Neural cell (in vitro differentiated cells): ENCODE measurements at regions not wholly inside any gene's neighbourhood (a gene's known extent, or its start where the extent isn't known, plus 50 kb on each side); places are given as distances from the start of the nearest gene placed in this dataset.

Experiments used
- H2AFZ ChIP-seq: fragments of 200-600, 300-800 bp; sonication (generic), shearing (Covaris generic); 2 replicates; pipeline ENCODE4 v1.6.0; 2014; ENCODE audit warnings: low read depth, mild to moderate bottlenecking, antibody characterized with exemption, low read length, moderate library complexity
- H3F3A ChIP-seq: fragments of 200-600 bp; shearing (Covaris generic); 2 replicates; pipeline ENCODE4 v1.6.1; 2016; ENCODE audit warnings: mild to moderate bottlenecking, moderate library complexity, mixed read lengths, antibody characterized with exemption, low read length; ENCODE audit not compliant: insufficient read depth, poor library complexity, severe bottlenecking
- H3K27ac ChIP-seq: fragments of 200-600, 300-800 bp; sonication (generic), shearing (Covaris generic); 2 replicates; pipeline ENCODE4 v1.5.1; 2014; ENCODE audit warnings: mild to moderate bottlenecking, low read length, moderate library complexity
- H3K27me3 ChIP-seq: fragments of 300-800, 200-600 bp; sonication (generic), shearing (Covaris generic); 2 replicates; pipeline ENCODE4 v1.6.0; 2014; ENCODE audit warnings: mild to moderate bottlenecking, low read depth, low read length, moderate library complexity; ENCODE audit not compliant: insufficient read depth
- H3K36me3 ChIP-seq: fragments of 300-800, 200-600 bp; sonication (generic), shearing (Covaris generic); 2 replicates; pipeline ENCODE4 v1.5.1; 2014; ENCODE audit warnings: mild to moderate bottlenecking, antibody characterized with exemption, low read length, moderate library complexity; ENCODE audit not compliant: insufficient read depth
- H3K4me2 ChIP-seq: fragments of 300-800, 200-600 bp; sonication (generic), shearing (Covaris generic); 2 replicates; pipeline ENCODE4 v1.6.0; 2014; ENCODE audit warnings: mild to moderate bottlenecking, low read length
- H3K4me3 ChIP-seq: fragments of 300-800, 200-600 bp; sonication (generic), shearing (Covaris generic); 2 replicates; pipeline ENCODE4 v1.5.1; 2014; ENCODE audit warnings: mild to moderate bottlenecking, low read length, moderate library complexity
- H3K79me2 ChIP-seq: fragments of 200-600 bp; shearing (Covaris generic); replicated peaks from 2 replicates; pipeline ENCODE4 v1.6.0; 2014; ENCODE audit warnings: mild to moderate bottlenecking, low read length, moderate library complexity; ENCODE audit not compliant: insufficient read depth
- H3K9ac ChIP-seq: fragments of 300-800, 200-600 bp; sonication (generic), shearing (Covaris generic); 2 replicates; pipeline ENCODE4 v1.6.1; 2016; ENCODE audit warnings: mild to moderate bottlenecking, low read length, mixed read lengths
- H3K9me2 ChIP-seq: fragments of 200-600 bp; shearing (Covaris generic); 2 replicates; pipeline ENCODE4 v1.6.1; 2016; ENCODE audit warnings: mild to moderate bottlenecking, low read length, mixed read lengths; ENCODE audit not compliant: insufficient read depth
- H3K9me3 ChIP-seq: fragments of 200-600, 300-800 bp; sonication (generic), shearing (Covaris generic); 2 replicates; pipeline ENCODE4 v1.6.1; 2016; ENCODE audit warnings: mild to moderate bottlenecking, mixed run types, low read length, moderate library complexity, mixed read lengths
- H4K20me1 ChIP-seq: fragments of 200-600 bp; shearing (Covaris generic); 2 replicates; pipeline ENCODE4 v1.6.1; 2016; ENCODE audit warnings: mild to moderate bottlenecking, mixed run types; ENCODE audit not compliant: insufficient read depth
- EP300 ChIP-seq: fragments of 450-650 bp; conservative IDR thresholded peaks from 2 replicates; pipeline ENCODE4 v1.6.1; 2014; ENCODE audit warnings: antibody characterized with exemption, mild to moderate bottlenecking, moderate library complexity; ENCODE audit not compliant: poor library complexity, severe bottlenecking
- EZH2 ChIP-seq: fragments of 200-600, 300-800 bp; shearing (Covaris generic), sonication (generic); IDR thresholded peaks from 2 replicates; pipeline ENCODE4 v1.6.1; 2014; ENCODE audit warnings: antibody characterized with exemption, low read length, borderline replicate concordance, mild to moderate bottlenecking; ENCODE audit not compliant: insufficient read depth, poor library complexity, severe bottlenecking
- MXI1 ChIP-seq: fragments of 450-650 bp; conservative IDR thresholded peaks from 2 replicates; pipeline ENCODE4 v1.6.1; 2014; ENCODE audit warnings: antibody characterized with exemption, mild to moderate bottlenecking; ENCODE audit not compliant: poor library complexity, severe bottlenecking
- POLR2AphosphoS5 ChIP-seq: IDR thresholded peaks from 2 replicates; pipeline ENCODE4 v1.6.1; 2012
- RAD21 ChIP-seq: fragments of 450-650 bp; conservative IDR thresholded peaks from 2 replicates; pipeline ENCODE4 v1.6.1; 2014; ENCODE audit warnings: antibody characterized with exemption, mild to moderate bottlenecking, moderate library complexity
- SMC3 ChIP-seq: fragments of 450-650 bp; conservative IDR thresholded peaks from 2 replicates; pipeline ENCODE4 v1.6.1; 2014; ENCODE audit warnings: antibody characterized with exemption, mild to moderate bottlenecking, moderate library complexity; ENCODE audit not compliant: poor library complexity
- TAF1 ChIP-seq: IDR thresholded peaks from 2 replicates; pipeline ENCODE4 v1.6.1; 2012; ENCODE audit warnings: low read depth
- TF ChIP-seq, protein P1 (sequence below): fragments of 450-650 bp; IDR thresholded peaks from 2 replicates; pipeline ENCODE4 v1.5.1; 2014; ENCODE audit warnings: antibody characterized with exemption, mild to moderate bottlenecking, moderate library complexity; ENCODE audit not compliant: poor library complexity, severe bottlenecking
- TF ChIP-seq, protein P2 (sequence below): IDR thresholded peaks from 2 replicates; pipeline ENCODE4 v1.6.1; 2012; ENCODE audit warnings: borderline replicate concordance

DNA sequence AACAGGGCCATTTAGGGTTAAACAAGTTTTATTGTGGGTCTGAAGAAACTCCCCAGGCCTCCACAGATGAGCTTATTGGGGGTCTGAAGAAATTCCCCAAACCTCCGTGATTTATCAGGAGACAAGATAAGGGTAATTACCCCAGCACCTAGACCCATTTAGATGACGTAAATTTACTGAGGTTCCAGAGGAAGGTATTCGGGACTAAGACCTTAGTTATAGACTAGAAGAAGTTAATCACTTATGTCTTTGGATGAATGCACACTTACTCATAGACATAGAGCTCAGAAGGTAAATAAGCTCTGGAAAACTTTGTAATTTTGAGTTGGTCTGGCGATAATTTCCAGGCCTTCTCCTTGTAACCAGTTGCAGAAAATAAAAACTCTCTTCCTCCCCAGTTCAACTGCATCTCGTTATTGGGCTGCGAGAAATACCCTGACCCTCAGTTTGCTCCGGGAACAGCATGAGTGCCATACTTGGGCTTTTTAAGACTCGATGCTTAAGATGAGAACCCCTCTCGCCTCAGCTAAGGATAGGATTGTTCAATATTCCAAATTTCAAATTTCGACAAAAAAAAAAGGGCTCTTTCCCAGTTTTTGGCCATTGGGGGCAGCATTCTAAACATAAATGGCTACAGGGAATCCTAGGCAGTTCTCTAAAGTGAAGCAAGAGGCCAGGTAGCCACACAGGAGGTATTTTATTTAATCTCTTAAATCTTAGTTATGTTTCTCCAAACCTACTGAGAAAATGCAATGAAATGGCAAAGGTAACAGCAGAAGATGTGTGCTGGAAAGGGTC is 74.7 kb upstream of the PFKP start:
- Histone ChIP-seq H3K4me2 (no peak overlapping the region), H3K4me3 (no peak overlapping the region), H3K9me2 (no peaks in the 10 kb centered on the region), H3K27me3 (no peaks in the 10 kb centered on the region), H3F3A (no peaks in the 10 kb centered on the region), H2AFZ (no peak overlapping the region), H4K20me1 (no peaks in the 10 kb centered on the region), H3K27ac (no peak overlapping the region), H3K36me3 (no peaks in the 10 kb centered on the region), H3K79me2 (no peaks in the 10 kb centered on the region), H3K9me3 (no peaks in the 10 kb centered on the region), H3K9ac (no peak overlapping the region)
- TF ChIP-seq MXI1 (no peak), TAF1 (no peak)

DNA sequence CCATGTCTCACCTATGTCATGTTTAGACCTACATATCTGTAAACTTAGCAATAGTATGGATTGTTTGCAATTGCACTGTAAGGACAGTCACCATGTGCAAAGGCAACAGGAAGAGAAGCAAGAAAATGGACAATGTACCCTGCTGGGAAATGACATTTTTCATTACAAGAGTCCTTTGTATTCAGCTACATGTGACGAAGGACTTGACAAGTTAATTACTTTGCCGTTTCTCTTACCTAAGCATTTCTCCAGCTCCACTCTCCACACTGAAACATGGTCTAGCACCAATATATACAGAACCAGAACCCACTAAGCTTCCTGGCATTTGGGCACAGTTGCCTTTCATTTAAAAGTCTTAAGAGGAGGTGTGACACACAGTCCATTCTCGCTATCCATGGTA is 76.6 kb upstream of the PFKP start:
- H3K36me3 ChIP-seq = no peaks in the 10 kb centered on the region

More for the DNA sequence above, 76.6 kb upstream of the PFKP start:
- H3K9me2 ChIP-seq = no peaks in the 10 kb centered on the region
- H3K27me3 ChIP-seq = no peaks in the 10 kb centered on the region
- H3K9ac ChIP-seq = no peak overlapping the region
- TF ChIP-seq, protein P1, sequence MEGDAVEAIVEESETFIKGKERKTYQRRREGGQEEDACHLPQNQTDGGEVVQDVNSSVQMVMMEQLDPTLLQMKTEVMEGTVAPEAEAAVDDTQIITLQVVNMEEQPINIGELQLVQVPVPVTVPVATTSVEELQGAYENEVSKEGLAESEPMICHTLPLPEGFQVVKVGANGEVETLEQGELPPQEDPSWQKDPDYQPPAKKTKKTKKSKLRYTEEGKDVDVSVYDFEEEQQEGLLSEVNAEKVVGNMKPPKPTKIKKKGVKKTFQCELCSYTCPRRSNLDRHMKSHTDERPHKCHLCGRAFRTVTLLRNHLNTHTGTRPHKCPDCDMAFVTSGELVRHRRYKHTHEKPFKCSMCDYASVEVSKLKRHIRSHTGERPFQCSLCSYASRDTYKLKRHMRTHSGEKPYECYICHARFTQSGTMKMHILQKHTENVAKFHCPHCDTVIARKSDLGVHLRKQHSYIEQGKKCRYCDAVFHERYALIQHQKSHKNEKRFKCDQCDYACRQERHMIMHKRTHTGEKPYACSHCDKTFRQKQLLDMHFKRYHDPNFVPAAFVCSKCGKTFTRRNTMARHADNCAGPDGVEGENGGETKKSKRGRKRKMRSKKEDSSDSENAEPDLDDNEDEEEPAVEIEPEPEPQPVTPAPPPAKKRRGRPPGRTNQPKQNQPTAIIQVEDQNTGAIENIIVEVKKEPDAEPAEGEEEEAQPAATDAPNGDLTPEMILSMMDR = no peak
- TF ChIP-seq EP300 = peak; percentile 78
- no peak for TF ChIP-seq SMC3
- no peak for TF ChIP-seq MXI1
- no peak for TF ChIP-seq RAD21
- peak; percentile 51 for TF ChIP-seq POLR2AphosphoS5
- TF ChIP-seq TAF1 = no peak
- TF ChIP-seq, protein P2, sequence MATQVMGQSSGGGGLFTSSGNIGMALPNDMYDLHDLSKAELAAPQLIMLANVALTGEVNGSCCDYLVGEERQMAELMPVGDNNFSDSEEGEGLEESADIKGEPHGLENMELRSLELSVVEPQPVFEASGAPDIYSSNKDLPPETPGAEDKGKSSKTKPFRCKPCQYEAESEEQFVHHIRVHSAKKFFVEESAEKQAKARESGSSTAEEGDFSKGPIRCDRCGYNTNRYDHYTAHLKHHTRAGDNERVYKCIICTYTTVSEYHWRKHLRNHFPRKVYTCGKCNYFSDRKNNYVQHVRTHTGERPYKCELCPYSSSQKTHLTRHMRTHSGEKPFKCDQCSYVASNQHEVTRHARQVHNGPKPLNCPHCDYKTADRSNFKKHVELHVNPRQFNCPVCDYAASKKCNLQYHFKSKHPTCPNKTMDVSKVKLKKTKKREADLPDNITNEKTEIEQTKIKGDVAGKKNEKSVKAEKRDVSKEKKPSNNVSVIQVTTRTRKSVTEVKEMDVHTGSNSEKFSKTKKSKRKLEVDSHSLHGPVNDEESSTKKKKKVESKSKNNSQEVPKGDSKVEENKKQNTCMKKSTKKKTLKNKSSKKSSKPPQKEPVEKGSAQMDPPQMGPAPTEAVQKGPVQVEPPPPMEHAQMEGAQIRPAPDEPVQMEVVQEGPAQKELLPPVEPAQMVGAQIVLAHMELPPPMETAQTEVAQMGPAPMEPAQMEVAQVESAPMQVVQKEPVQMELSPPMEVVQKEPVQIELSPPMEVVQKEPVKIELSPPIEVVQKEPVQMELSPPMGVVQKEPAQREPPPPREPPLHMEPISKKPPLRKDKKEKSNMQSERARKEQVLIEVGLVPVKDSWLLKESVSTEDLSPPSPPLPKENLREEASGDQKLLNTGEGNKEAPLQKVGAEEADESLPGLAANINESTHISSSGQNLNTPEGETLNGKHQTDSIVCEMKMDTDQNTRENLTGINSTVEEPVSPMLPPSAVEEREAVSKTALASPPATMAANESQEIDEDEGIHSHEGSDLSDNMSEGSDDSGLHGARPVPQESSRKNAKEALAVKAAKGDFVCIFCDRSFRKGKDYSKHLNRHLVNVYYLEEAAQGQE = no peak
- no peak for TF ChIP-seq EZH2
- H3K9me3 ChIP-seq = no peaks in the 10 kb centered on the region
- H3K27ac ChIP-seq = no peak overlapping the region
- no peaks in the 10 kb centered on the region for H3F3A ChIP-seq
- H3K4me2 ChIP-seq = no peak overlapping the region
- no peak overlapping the region for H2AFZ ChIP-seq
- H3K4me3 ChIP-seq = peak overlapping the region; percentile 3
- no peaks in the 10 kb centered on the region for H3K79me2 ChIP-seq
- H4K20me1 ChIP-seq = no peaks in the 10 kb centered on the region
